ENCODE measurements at regions not wholly inside any gene's neighbourhood (a gene's known extent, or its start where the extent isn't known, plus 50 kb on each side); places are given as distances from the start of the nearest gene placed in this dataset.
A peak's percentile ranks its signal among the peaks of the same experiment; 100 is the strongest.

GRCh38 chr4:114088481-114088880 lies 109.0 kb upstream of the ARSJ start:
- H3K4me3 ChIP-seq (ENCODE audit: low read depth, low read length), result no peak overlapping the region
- H3K36me3 ChIP-seq (replicated peaks), result no peaks in the 10 kb centered on the region
- H3K27ac ChIP-seq, result peak overlapping the region; percentile 22
- TF ChIP-seq CTCF (IDR thresholded peaks at IDR 0.05; ENCODE audit: low read depth, low read length, missing control alignments), result no peak
- no peak for DNase-seq
- in situ Hi-C loops (cut with HindIII; ENCODE audit: low pct_ligation_motif_present, low sequenced_read_pairs), result no loop called here
- no peaks in the 10 kb centered on the region for H3K27me3 ChIP-seq (replicated peaks)

GRCh38 chr4:114091546-114091945 lies 112.1 kb upstream of the ARSJ start:
- in situ Hi-C loops (cut with HindIII; ENCODE audit: low pct_ligation_motif_present, low sequenced_read_pairs), result no loop called here
- Histone ChIP-seq H3K27ac (no peak overlapping the region), H3K36me3 (replicated peaks) (no peaks in the 10 kb centered on the region), H3K27me3 (replicated peaks) (no peaks in the 10 kb centered on the region), H3K4me3 (ENCODE audit: low read depth, low read length) (no peak overlapping the region)
- no peak for DNase-seq
- no peak for TF ChIP-seq CTCF (IDR thresholded peaks at IDR 0.05; ENCODE audit: low read depth, low read length, missing control alignments)

GRCh38 chr4:114093221-114093715 lies 113.8 kb upstream of the ARSJ start:
- TF ChIP-seq CTCF (IDR thresholded peaks at IDR 0.05; ENCODE audit: low read depth, low read length, missing control alignments), result no peak
- no peak for DNase-seq
- Histone ChIP-seq H3K36me3 (replicated peaks) (no peaks in the 10 kb centered on the region), H3K27ac (no peak overlapping the region), H3K27me3 (replicated peaks) (no peaks in the 10 kb centered on the region), H3K4me3 (ENCODE audit: low read depth, low read length) (no peak overlapping the region)
- in situ Hi-C loops (cut with HindIII; ENCODE audit: low pct_ligation_motif_present, low sequenced_read_pairs), result no loop called here

GRCh38 chr4:114100288-114101031 lies 121.0 kb upstream of the ARSJ start:
- no peak for TF ChIP-seq CTCF (IDR thresholded peaks at IDR 0.05; ENCODE audit: low read depth, low read length, missing control alignments)
- H3K27me3 ChIP-seq (replicated peaks), result no peaks in the 10 kb centered on the region
- no peak overlapping the region for H3K27ac ChIP-seq
- in situ Hi-C loops (cut with HindIII; ENCODE audit: low pct_ligation_motif_present, low sequenced_read_pairs), result no loop called here
- no peaks in the 10 kb centered on the region for H3K36me3 ChIP-seq (replicated peaks)
- DNase-seq, result no peak
- H3K4me3 ChIP-seq (ENCODE audit: low read depth, low read length), result no peak overlapping the region

GRCh38 chr4:114103908-114104307 lies 124.5 kb upstream of the ARSJ start:
- H3K4me3 ChIP-seq (ENCODE audit: low read depth, low read length), result no peak overlapping the region
- TF ChIP-seq CTCF (IDR thresholded peaks at IDR 0.05; ENCODE audit: low read depth, low read length, missing control alignments), result no peak
- H3K27me3 ChIP-seq (replicated peaks), result no peaks in the 10 kb centered on the region
- H3K36me3 ChIP-seq (replicated peaks), result no peaks in the 10 kb centered on the region
- no peak overlapping the region for H3K27ac ChIP-seq
- in situ Hi-C loops (cut with HindIII; ENCODE audit: low pct_ligation_motif_present, low sequenced_read_pairs), result no loop called here
- no peak for DNase-seq

- Histone ChIP-seq H3K36me3 (replicated peaks) (no peaks in the 10 kb centered on the region), H3K27me3 (replicated peaks) (no peaks in the 10 kb centered on the region), H3K4me3 (ENCODE audit: low read depth, low read length) (no peak overlapping the region), H3K27ac (no peak overlapping the region)
- DNase-seq, result no peak
- TF ChIP-seq CTCF (IDR thresholded peaks at IDR 0.05; ENCODE audit: low read depth, low read length, missing control alignments), result peak; percentile 21
- in situ Hi-C loops (cut with HindIII; ENCODE audit: low pct_ligation_motif_present, low sequenced_read_pairs), result no loop called here
Observed at GRCh38 chr4:114108869-114109268, 129.4 kb upstream of the ARSJ start.
